Heart left ventricle (tissue), 13 donors: ENCODE measurements at regions not wholly inside any gene's neighbourhood (a gene's known extent, or its start where the extent isn't known, plus 50 kb on each side); places are given as distances from the start of the nearest gene placed in this dataset.

Experiments used
- POLR2A ChIP-seq, 2 donors: fragments of 450-650 bp; IDR thresholded peaks; one replicate each; pipeline ENCODE4 v1.6.1; 2017; ENCODE audit warnings: antibody characterized with exemption in 2 of 2, mild to moderate bottlenecking in 2 of 2, moderate library complexity in 2 of 2
- TF ChIP-seq, protein P1 (sequence below), 12 donors: fragments of 200-600 bp; sonication (generic) in 4 of 12; IDR thresholded peaks; one replicate each; pipeline versions ENCODE4 v1.5.0 to v1.8.0; 2018 to 2022; ENCODE audit warnings: antibody characterized with exemption in 12 of 12, mild to moderate bottlenecking in 5 of 12
- donor health status: ischemic (EF 13 %, LVEDD 7.1; RV severe dilation, severe dysfunction).
- donor health status: DM: no; HTN: yes; CAD: no.
- donor health status: DM: no; HTN: no; CAD: no.
- donor health status: ischemic (EF 25% LVEDD 6.9; RV normal size, moderate dysfunction).
- donor health status: ischemic (EF 25% LVEDD 5.7; RV mildly dilated, moderate dysfunction).
- donor health status: ischemic (EF 35%, LVEDD 5.7; RV mildly dilated, moderate dysfunction).
- donor health status: nonischemic (EF 11% LVEDD 7.7; RV severe dilation, severe dysfunction).
- donor health status: DM: yes; HTN: yes; CAD: no.
- donor health status: PGD.
- donor health status: ischemic (EF 29% LVEDD 5.4; RV normal size, mild dysfunction).
- donor health status: nonischemic (EF 23%, LVEDD 6.1; RV moderate dilation, normal function).

DNA sequence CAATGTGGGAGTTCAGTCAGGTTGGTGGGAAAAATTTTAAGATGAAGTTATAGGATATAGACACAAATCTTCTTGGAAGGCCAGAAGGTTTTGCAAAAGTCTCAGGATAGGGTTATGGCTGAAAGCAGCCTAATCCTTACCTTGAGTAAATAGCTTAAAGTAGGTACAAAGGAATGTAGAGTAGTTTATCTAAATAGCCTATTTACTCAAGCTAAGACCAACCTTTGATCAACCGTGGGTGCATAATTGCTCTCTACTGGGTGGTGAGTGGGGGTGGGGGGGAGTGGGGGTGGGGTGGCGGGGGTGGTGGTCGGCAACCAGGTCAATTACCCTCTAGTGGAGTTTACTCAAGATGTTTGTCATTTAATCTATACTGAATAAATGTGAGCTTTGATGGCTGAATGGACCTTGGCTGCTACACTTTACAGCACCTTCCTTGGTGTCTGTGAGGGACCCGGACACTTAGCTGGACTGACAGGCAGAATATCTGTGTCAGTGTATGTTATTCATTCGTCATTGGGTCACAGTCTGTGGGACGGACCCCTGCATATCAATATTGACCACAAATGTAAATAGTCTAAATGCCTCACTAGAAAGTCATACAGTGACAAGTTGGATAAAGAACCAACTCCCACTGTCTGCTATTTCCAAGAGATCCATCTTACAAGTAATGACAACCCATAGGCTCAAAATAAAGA, 545.7 kb upstream of the PABPC4L start:
- TF ChIP-seq, protein P1, sequence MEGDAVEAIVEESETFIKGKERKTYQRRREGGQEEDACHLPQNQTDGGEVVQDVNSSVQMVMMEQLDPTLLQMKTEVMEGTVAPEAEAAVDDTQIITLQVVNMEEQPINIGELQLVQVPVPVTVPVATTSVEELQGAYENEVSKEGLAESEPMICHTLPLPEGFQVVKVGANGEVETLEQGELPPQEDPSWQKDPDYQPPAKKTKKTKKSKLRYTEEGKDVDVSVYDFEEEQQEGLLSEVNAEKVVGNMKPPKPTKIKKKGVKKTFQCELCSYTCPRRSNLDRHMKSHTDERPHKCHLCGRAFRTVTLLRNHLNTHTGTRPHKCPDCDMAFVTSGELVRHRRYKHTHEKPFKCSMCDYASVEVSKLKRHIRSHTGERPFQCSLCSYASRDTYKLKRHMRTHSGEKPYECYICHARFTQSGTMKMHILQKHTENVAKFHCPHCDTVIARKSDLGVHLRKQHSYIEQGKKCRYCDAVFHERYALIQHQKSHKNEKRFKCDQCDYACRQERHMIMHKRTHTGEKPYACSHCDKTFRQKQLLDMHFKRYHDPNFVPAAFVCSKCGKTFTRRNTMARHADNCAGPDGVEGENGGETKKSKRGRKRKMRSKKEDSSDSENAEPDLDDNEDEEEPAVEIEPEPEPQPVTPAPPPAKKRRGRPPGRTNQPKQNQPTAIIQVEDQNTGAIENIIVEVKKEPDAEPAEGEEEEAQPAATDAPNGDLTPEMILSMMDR (IDR thresholded peaks at IDR 0.05): no peak
- TF ChIP-seq POLR2A (IDR thresholded peaks at IDR 0.05): no peak
